Activated T-cell treated with anti-CD3 and anti-CD28 coated beads for 1 hour (primary cell): ENCODE measurements at regions not wholly inside any gene's neighbourhood (a gene's known extent, or its start where the extent isn't known, plus 50 kb on each side); places are given as distances from the start of the nearest gene placed in this dataset.

Source experiments
- DNase-seq: peaks from one replicate; pipeline ENCODE4 v3.0.0-alpha.2; 2020; ENCODE audit warnings: low read depth

DNA sequence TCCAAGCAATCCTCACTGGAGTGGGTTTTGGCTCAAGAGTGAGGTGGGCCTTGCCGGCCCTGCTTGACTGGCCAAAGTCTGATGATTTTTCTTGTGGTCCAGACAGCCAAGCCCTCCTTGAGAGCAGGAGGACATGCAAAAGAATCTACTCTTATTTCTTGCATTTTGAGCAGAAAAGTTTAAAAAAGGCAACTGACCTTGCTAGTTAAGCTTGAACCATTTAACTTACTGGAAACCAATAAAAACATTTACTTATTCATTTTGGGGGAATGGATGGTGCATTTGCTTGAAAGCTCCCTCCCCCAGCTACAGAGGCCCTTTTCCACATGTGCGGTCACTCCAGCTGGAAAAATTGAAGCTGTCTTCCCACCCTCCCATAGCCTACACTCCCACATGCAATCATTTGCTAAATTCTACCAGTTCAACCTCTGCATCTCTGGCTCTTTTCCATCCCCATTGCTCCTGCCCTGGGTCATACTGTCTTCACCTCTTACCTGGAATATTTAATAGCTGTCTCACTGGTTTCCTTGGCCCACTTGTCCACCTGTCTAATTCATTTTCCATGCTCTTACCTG is 527.9 kb downstream of the DHX35 start:
- no peak for DNase-seq

DNA sequence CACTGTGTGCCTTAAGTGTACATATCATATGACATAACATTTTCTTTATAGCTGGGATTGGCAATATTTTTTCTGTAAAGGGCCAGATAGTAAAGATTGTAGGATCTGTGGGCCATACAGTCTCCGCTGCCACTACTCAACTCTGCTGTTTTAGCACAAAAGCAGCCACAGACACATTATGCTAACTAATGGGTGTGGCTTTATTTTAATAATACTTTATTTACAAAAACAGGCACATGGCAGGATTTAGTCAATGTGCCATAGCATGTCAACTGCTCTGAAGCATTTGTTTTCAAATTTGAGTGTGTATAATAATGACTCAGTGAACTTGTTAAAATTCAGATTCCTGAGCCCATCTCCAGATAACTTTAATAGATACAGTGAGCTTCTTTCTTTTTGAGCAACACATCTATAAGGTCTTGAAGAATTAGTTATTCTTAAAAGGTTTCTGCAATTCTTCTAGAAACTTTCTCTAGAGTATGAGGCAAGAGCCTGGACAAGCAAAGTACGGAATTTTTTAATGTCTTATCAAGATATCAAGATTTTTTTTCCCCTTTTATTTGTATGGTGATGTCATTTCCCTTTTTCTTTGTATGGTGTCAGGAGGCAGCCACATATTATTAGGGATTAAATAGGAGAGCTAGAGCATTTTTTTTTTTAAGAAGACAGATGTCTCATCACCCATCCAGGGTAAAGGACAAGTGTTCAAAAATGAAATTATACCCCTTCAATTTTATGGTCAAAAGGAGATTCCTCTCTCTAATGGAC is 518.3 kb downstream of the DHX35 start:
- DNase-seq = no peak

DNA sequence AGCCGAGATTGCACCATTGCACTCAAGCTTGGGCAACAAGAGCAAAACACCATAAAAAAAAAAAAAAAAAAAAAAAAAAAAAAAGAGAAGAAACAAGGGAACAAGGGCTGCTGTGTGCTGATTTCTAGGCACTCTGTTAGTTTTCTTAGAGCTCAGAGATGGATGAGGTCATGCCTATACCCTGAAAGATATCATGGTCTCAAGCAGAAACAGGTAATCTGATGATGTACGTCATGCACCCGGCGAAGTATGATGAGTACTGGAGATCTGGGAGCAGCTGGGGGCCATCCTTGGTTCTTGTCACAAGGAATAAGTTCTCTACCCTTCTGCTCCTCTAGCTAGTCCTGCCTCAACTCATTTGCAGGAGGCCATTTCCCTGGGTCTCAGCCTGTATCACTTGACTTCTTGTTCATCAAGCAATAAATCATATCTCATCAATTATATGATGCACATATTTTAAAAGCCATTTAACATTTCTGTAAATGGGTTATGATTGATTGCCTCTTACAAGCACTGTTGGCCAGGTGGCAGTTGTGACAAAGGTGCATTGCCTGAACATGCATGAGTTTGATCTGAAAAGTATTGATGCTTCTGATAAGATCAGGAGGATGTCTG is 517.2 kb downstream of the DHX35 start:
- DNase-seq = no peak

DNA sequence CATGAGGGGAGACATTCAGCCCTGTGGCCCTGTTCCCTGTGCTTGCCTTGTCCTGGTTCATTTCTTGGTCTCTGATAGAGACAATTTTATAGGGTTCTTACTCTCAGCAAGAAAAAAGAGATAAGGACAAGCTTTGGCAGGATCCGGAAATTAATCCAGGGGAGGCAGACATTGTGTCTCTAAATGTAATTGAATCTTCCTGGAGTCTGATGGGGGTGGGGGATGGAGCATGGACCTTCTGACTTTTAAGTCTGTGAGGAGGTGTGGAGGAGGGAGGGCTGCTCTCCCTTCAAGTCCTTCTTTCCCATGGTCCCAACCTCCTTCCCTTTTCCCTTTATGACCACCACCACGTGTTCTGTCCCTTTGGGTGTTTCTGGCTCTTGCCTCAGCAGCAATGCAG is 512.7 kb downstream of the DHX35 start:
- no peak for DNase-seq

DNA sequence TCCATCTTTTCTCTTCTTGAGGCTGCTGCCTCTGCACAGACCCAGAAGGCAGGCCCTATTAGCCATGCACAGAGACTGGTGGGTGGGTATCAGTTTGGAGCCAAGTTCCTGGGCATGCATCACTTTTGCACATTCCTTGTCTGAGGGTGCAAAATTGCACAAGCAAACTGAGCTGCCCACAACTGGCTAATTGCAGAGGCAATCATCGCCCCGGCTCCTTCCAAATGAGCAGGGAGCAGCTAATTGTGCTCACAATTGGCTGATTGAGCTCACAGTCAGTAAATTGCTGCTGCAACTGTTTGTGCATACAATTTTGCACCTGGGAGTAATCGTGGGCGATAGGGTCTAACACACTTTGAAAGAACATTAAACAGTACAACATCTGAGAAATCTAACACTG is 511.4 kb downstream of the DHX35 start:
- DNase-seq = no peak

DNA sequence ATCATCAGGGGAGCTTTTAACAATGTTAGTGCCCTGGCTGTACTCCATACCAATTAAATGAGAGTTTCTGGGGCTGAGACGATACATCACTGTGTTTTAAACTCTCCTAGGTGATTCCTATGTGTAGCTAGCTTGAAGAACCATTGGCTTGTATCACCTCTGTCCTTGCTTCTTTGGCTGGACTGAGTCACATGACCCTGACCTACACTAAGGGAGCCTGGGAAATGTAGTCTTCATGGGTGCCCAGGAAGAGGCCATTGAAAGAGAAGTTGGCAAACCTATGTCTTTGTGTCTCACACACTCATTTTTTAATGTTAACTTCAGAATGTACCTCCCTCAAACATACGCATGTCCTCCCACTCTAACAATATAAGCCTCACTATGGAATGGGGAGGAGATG is 506.6 kb downstream of the DHX35 start:
- DNase-seq = no peak

DNA sequence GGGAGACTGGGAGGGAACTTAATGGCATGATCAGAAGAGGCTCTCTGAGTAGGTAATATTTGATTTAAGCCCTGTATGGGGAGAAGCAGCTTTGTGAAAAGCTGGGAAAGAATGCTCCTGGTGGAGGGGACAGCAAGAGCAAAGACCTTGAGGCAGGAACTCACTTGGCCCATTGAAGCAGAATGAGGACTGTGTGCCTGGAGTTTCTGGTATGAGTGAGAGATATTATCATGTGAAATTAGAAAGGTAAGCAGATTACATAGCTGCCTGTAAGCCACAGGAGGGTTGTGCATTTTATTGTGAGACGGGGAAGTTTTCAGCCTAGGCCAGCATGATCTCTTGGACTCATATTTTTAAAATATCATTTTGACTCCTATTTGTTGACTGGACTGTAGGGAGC is 502.1 kb downstream of the DHX35 start:
- DNase-seq = no peak

DNA sequence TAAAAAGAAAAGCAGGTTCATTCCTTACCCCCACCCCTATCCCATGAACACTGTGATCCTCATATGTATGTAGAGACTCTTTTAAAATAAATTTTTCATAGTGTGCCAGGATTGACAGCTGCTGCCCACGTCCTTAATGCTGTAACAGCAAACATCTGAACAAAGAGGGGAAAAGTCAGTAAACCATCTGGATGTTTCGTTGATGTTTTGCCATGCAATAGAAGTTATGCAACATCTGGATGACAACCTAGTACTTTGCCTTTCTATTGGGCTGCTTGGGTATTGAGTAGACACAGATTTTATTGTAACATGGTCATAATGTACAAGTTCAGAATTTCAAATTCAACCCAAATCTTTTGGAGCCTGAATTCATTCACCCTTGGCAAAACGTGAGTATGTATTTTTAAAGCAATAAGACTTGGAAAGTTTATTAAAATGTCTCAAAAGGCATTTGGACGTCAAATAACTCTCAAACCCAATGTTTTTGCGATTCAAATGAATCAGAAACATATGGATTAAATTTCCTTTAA is 500.3 kb downstream of the DHX35 start:
- DNase-seq = no peak

DNA sequence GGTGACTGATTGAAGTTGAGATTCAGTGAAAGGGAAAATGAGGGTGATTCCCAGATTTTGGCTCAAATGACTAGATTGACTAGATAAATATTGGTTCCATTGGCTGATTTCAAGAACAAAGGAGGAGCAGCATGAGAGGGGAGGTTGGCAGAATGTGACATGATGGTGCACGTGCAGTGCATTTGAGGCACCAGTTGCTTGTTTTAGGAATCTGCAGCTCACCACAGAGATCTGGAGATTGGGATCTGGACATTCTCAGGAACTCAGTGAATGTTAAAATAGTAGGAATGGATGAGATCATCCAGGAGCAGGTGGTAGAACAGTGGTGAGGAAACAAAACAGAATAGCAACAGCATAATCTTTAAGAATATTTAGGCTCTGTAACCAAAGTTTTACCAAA is 496.3 kb downstream of the DHX35 start:
- DNase-seq = no peak

DNA sequence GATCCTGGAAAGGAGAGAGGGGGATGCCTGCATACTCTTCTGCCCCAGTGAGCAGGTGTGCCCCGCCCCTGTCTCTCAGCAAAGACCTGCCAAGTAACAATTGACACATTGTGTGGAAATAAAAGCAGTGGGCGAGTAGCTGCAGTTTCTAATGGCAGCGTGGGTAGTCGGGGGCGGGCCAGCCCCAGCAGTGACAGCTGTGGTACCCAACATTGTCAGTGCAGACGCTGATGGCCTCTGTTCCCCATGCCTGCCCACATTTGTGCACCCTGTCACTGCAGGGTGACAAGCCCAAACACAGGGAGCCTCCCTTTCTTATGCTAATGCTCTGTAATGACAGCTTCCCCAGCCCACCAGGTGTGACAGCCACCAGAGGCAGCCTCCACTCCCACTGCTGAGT is 491.7 kb downstream of the DHX35 start:
- DNase-seq = no peak

DNA sequence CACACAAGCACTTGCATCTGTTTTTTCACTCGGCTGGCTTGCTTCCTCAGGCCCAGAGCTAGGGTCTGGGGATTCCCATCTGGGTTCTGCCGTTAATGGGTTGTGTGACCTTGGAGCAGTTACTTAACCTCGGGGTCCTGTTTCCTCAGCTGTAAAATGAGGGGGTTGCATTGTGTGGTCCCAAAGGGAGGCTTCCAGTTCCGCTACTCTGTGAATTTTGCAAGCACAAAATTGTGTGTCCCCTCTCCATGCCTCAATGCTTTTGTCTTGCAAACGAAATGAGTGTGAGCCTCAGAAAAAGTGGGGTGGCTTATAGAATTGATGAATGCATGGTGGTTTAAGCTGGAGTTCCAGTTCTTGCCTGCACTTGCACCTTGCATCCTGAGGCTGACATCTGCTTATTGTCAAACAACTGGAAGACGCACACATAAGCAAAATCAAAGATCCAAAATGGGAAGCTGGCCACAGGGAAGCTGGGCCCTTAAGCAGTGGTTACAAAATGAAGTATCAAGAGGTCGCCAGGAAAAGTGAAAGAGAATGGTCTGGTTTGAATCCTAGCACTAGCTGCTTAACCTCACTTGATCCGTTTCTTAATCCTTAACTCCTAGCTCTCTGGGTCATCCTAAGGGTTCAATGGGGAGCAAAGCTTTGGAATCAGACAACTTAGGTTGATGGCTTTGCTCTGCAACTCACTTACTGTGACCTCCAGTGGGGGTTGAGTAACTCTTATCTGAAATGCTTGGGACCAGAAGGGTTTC is 490.6 kb downstream of the DHX35 start:
- no peak for DNase-seq

DNA sequence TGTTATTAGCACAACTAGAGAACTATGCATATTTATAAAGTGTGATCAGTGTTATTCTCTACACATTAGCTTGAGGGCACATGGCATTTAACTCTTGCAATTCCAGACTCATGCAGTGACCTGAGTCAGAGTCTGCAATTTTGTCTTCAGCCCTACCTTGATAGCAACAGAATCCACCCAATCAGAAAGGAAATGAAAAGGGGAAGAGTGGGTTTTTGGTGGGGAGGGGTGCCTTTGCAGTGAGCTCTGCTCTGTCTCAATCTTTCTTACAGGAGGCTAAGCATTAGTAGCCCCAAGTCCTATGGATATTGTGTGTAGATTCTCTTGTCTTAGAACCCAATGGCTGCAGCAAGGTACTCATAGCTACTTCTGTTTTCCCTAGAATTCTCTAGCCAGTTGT is 489.2 kb downstream of the DHX35 start:
- DNase-seq = no peak

DNA sequence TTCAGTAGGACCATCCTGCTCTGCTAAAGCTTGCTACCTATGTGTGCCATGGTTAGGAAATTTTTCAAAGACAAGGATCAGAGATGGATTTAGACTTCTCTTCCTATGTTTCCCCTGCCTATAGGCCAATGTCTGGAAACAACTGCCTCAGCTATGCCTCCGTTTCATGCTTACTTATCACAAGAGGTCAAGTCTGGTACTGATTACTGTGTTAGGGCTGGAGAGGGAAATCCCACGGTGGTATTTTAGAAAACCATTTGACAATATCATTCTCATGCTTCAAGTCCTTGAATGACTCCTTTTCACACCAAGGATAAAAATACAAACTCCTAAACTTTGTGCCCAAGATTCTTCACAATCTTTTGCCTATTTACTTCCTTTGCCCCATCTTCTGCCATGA is 484.3 kb downstream of the DHX35 start:
- DNase-seq = no peak

DNA sequence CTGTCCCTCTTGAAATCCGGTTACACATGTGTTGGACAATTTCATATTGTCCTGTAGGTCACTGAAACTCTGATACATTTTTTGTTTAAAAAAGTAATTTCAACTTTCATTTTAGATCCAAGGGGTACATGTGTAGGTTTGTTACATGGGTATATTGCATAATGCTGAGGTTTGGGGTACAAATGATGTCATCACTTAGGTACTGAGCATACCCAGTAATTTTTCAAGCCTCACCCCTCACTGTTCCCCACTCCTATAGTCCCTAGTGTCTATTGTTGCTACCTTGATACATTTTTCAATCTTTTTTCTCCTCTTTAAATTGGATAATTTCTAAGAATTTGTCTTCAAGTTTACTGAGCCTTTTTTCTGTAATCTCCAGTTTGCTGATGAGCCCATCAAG is 483.0 kb downstream of the DHX35 start:
- no peak for DNase-seq

DNA sequence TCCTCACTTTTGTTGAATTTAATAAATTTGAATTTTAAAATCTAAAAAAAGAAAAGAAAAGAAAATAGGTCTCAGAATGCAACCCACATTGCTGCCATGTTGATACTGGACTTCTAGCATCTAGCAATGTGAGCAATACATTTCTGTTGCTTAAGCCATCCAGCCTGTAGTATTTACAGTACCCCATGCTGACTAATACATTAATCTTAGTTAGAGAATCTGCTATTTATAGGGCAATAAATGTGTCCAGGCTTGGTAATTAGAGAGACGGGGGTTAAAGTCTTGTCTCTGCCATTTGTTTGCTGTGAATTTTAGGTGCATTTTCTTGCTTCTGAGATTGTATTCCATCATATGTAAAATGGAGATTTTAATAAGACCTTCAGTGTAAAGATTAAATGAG is 471.3 kb downstream of the DHX35 start:
- no peak for DNase-seq

DNA sequence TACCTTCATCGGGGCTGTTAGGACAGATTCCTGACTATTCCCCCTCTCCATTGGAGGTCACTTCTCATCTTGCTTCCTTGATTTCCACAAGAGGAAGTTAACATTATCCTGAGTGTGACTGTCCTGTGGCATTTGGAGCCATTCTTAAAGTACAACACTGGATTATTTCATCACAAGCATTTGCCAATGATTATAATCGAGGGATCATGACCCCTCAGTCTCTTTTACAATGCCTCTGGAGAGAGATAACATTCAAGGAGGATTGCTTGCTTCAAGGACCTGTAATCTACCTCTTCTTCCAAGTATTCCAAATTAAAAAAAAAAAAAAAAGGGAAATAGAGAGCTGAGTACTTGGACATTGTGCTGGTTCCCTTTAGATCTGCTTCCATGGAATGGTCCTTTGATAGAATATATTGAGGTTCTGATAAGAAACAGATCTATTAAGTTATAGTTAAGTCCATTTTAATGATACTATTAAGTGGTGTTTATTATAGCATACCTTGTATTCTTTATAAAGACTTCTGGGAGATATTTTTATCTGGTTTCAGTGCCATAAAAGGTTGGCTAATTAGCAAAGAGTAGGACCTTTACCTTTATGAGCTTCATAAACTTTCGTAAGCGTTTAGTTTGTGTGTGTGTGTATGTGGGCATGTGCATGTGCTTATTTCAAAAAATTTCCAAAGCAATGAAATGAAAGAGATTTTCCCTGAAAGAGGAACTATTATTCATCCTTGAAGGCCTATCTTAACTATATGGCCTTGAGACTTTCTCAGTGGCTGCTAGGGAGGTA is 469.1 kb downstream of the DHX35 start:
- no peak for DNase-seq

DNA sequence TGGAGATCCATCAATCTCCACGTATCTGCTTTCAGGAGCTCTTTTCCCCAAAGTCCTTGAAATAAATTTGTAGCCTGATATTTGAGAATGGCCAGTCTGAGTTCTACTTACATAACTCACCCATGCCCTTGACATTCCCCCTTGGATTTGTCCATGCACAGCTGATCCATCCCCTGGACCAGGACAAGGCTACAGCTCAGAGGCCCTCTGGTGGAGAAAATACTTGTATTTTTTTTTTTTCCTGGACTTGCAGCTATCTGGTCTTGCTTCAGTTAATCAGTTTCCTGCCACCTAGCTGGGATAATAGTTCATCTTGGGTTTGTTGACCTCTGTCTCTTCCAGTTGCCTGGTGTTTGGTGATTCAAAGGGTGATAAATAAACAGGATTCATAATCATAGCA is 467.6 kb downstream of the DHX35 start:
- DNase-seq = no peak

DNA sequence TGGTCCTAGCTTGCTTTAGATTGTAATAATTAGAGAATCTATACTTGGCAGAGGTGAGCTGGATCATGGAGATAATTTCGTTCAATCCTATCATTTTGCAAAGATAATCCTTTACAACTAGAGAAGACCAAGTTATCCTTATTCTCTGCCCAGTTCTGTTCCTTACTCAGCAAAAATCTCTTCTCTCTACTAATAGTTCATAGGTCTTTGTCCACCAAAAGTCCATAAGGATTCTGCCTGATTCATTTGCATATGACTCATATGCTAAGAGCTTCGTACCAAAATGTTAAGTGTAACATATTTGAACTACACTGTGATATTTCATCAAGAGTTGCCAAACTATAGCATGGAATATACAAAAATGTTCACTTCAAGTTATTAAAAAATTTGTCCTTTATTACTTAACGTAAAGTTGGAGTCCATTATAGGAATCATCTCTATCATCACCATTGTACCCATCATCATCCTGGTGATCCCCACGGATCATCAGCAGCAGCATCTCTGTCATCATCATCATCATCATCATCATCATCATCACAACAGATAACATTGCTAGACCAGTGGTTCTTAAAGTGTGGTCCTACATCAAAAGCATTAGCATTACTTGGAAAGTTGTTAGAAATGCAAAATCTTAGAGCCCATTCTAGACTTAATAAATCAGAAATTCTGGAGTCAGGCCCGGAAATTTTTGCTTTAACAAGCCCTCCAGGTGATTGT is 463.0 kb downstream of the DHX35 start:
- DNase-seq = no peak

DNA sequence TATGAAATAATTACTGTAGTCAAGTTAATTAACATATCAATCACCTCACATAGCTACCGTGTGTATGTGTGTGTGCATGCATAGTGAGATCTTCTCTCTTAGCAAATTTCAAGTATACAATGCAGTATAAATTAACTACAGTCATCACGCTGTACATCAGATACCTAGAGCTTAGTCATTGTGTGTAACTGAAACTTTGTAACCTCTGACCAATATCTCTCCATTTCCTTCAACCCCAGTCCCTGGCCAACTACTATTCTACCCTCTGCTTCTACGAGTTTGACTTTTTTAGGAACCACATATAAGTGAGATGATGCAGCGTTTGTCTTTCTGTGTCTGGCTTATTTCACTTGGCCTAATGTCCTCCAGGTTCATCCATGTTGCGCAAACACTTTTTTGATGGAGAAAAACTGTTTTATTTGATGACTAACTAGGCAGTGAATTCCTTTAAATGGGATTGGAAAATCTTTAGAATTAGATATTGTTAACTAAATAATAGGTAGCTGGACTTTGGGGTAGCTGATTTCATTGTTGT is 459.5 kb downstream of the DHX35 start:
- DNase-seq = no peak

DNA sequence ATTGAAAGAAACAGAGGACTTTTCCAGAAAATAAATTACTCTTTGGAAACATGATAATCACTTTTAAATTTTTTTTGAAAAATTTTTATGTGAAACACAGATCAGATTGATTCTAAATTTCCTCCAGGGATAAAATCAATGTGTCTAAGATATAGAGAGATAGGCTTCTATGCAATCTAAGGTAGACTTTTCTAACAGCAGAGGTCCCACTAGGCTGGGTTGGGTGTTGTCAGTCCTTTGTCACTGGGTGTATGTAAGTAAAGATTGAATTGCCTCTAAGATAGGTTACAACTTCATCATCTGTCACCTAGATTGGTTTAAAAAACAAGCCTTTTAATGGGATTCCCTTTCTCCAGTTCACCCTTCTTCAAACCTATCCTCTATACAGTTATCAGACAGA is 449.9 kb downstream of the DHX35 start:
- no peak for DNase-seq

DNA sequence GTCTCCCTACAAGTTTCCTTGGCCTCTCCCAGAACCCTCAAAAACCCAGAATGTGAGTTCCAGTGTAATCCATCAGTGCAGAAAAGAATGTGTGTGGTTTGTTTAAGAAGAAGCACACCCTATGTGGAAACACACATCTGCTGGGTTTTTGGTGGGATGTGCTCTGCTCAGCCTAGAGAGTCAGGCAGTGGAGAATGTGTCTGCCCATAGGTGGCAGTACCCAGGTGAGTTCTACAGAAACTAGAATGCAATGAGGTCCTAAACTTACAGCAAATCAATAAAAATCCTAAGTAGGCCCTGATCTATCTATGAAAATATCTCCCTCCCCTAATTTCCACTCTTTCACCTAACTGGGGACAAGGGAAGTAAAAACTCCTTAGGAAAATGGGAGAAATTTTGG is 437.3 kb downstream of the DHX35 start:
- DNase-seq = no peak
